GM21381 (cell line): ENCODE measurements at regions not wholly inside any gene's neighbourhood (a gene's known extent, or its start where the extent isn't known, plus 50 kb on each side); places are given as distances from the start of the nearest gene placed in this dataset.

Source experiments
- ATAC-seq: cut with Tn5 transposase; IDR thresholded peaks from one replicate; pipeline ENCODE4 v1.9.1; 2021; ENCODE audit warnings: mild to moderate bottlenecking, moderate library complexity; ENCODE audit not compliant: unreplicated experiment

- no peak for ATAC-seq
Observed at GRCh38 chr4:20504146-20504545, 196.1 kb upstream of the PACRGL start.

- no peak for ATAC-seq
Observed at GRCh38 chr4:20505927-20506326, 194.3 kb upstream of the PACRGL start.

- no peak for ATAC-seq
Observed at GRCh38 chr4:20506827-20507226, 193.4 kb upstream of the PACRGL start.

- no peak for ATAC-seq
Observed at GRCh38 chr4:20509315-20509714, 190.9 kb upstream of the PACRGL start.

- ATAC-seq: no peak
Observed at GRCh38 chr4:20512033-20512792, 188.0 kb upstream of the PACRGL start.

GRCh38 chr4:20512985-20513384 lies 187.3 kb upstream of the PACRGL start:
- ATAC-seq: no peak

- ATAC-seq: no peak
Observed at GRCh38 chr4:20520901-20521300, 179.4 kb upstream of the PACRGL start.

- ATAC-seq: no peak
Observed at GRCh38 chr4:20528508-20528907, 171.8 kb upstream of the PACRGL start.

GRCh38 chr4:20529691-20530090 lies 170.6 kb upstream of the PACRGL start:
- no peak for ATAC-seq

- no peak for ATAC-seq
Observed at GRCh38 chr4:20532116-20532790, 168.0 kb upstream of the PACRGL start.

- no peak for ATAC-seq
Observed at GRCh38 chr4:20532871-20533870, 167.1 kb upstream of the PACRGL start.

GRCh38 chr4:20538905-20539304 lies 161.4 kb upstream of the PACRGL start:
- ATAC-seq: no peak

- no peak for ATAC-seq
Observed at GRCh38 chr4:20543131-20543530, 157.1 kb upstream of the PACRGL start.

GRCh38 chr4:20544645-20545044 lies 155.6 kb upstream of the PACRGL start:
- no peak for ATAC-seq

- ATAC-seq: no peak
Observed at GRCh38 chr4:20552004-20552403, 148.3 kb upstream of the PACRGL start.

GRCh38 chr4:20554134-20554533 lies 146.1 kb upstream of the PACRGL start:
- ATAC-seq: no peak

GRCh38 chr4:20565075-20565721 lies 135.1 kb upstream of the PACRGL start:
- ATAC-seq: no peak

GRCh38 chr4:20570981-20571715 lies 129.1 kb upstream of the PACRGL start:
- ATAC-seq: no peak

- no peak for ATAC-seq
Observed at GRCh38 chr4:20572976-20573375, 127.3 kb upstream of the PACRGL start.

- no peak for ATAC-seq
Observed at GRCh38 chr4:20574986-20575385, 125.3 kb upstream of the PACRGL start.
